ENCODE measurements at regions not wholly inside any gene's neighbourhood (a gene's known extent, or its start where the extent isn't known, plus 50 kb on each side); places are given as distances from the start of the nearest gene placed in this dataset.

- no peak overlapping the region for H3K27ac Mint-ChIP-seq
- no peaks in the 10 kb centered on the region for H3K36me3 Mint-ChIP-seq
- H3K4me1 Mint-ChIP-seq = no peaks in the 10 kb centered on the region
- H3K4me3 Mint-ChIP-seq = no peak overlapping the region
- no peaks in the 10 kb centered on the region for H3K27me3 Mint-ChIP-seq
- ATAC-seq (replicated peaks) (no peak), DNase-seq (no peak)
- peaks cover 8 to 12% of the 10 kb centered on the region in 2 donors for H3K9me3 Mint-ChIP-seq
Measured at GRCh38 chr16:63982741-63983140, 1139.1 kb downstream of the CDH11 start.

GRCh38 chr16:63982110-63982509 lies 1139.8 kb downstream of the CDH11 start:
- ATAC-seq (replicated peaks) = no peak
- Mint-ChIP-seq H3K4me1 (no peaks in the 10 kb centered on the region), H3K4me3 (no peak overlapping the region), H3K9me3 (peaks cover 8 to 12% of the 10 kb centered on the region in 2 donors), H3K36me3 (no peaks in the 10 kb centered on the region), H3K27me3 (no peaks in the 10 kb centered on the region), H3K27ac (no peak overlapping the region)
- no peak for DNase-seq

GRCh38 chr16:63981639-63982038 lies 1140.2 kb downstream of the CDH11 start:
- Mint-ChIP-seq H3K27me3 (no peaks in the 10 kb centered on the region), H3K27ac (no peak overlapping the region), H3K36me3 (no peaks in the 10 kb centered on the region), H3K4me1 (no peaks in the 10 kb centered on the region), H3K9me3 (peaks cover 8 to 12% of the 10 kb centered on the region in 2 donors), H3K4me3 (no peak overlapping the region)
- no peak for DNase-seq
- ATAC-seq (replicated peaks) = no peak

DNA sequence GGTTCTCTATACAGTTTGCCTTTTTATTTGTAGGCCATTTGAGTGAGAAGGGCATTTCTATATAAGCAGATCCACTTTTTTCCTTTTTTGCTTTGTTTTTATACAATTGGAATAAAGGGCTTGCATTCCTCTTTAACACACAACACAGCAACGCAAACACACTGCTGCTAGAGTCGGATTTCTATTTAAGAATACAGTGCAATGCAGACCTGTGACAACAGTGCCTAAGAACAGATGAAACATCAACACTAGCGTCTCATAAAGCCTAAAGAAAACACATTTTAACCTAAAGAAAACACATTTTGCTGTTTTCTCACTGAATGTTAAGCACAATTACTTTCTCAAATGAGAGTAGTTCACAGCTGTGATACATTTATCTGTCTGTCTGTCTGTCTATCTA lies 1141.1 kb downstream of the CDH11 start:
- DNase-seq (no peak), ATAC-seq (replicated peaks) (no peak)
- H3K36me3 Mint-ChIP-seq = no peaks in the 10 kb centered on the region
- no peaks in the 10 kb centered on the region for H3K27me3 Mint-ChIP-seq
- H3K27ac Mint-ChIP-seq = no peak overlapping the region
- peaks cover 6 to 10% of the 10 kb centered on the region in 2 donors for H3K9me3 Mint-ChIP-seq
- H3K4me1 Mint-ChIP-seq = no peaks in the 10 kb centered on the region
- no peak overlapping the region for H3K4me3 Mint-ChIP-seq

GRCh38 chr16:63978240-63978639 lies 1143.6 kb downstream of the CDH11 start:
- H3K4me3 Mint-ChIP-seq = no peak overlapping the region
- DNase-seq (no peak), ATAC-seq (replicated peaks) (no peak)
- no peaks in the 10 kb centered on the region for H3K36me3 Mint-ChIP-seq
- H3K27me3 Mint-ChIP-seq = no peaks in the 10 kb centered on the region
- no peaks in the 10 kb centered on the region for H3K4me1 Mint-ChIP-seq
- H3K27ac Mint-ChIP-seq = no peak overlapping the region
- peaks cover 3 to 8% of the 10 kb centered on the region in 2 donors for H3K9me3 Mint-ChIP-seq

GRCh38 chr16:63976345-63976744 lies 1145.5 kb downstream of the CDH11 start:
- H3K9me3 Mint-ChIP-seq = peaks cover 3 to 6% of the 10 kb centered on the region in 2 donors
- no peaks in the 10 kb centered on the region for H3K27me3 Mint-ChIP-seq
- no peak overlapping the region for H3K4me3 Mint-ChIP-seq
- no peaks in the 10 kb centered on the region for H3K4me1 Mint-ChIP-seq
- H3K27ac Mint-ChIP-seq = no peak overlapping the region
- ATAC-seq (replicated peaks) (no peak), DNase-seq (no peak)
- H3K36me3 Mint-ChIP-seq = no peaks in the 10 kb centered on the region

GRCh38 chr16:63975669-63976068 lies 1146.2 kb downstream of the CDH11 start:
- Mint-ChIP-seq H3K27me3 (no peaks in the 10 kb centered on the region), H3K4me3 (no peak overlapping the region), H3K36me3 (no peaks in the 10 kb centered on the region), H3K9me3 (peaks cover 3 to 6% of the 10 kb centered on the region in 2 donors), H3K4me1 (no peaks in the 10 kb centered on the region), H3K27ac (no peak overlapping the region)
- DNase-seq = no peak
- no peak for ATAC-seq (replicated peaks)

- Mint-ChIP-seq H3K36me3 (no peaks in the 10 kb centered on the region), H3K4me1 (no peaks in the 10 kb centered on the region)
Measured at GRCh38 chr16:63967966-63968365, 1153.9 kb downstream of the CDH11 start.

DNA sequence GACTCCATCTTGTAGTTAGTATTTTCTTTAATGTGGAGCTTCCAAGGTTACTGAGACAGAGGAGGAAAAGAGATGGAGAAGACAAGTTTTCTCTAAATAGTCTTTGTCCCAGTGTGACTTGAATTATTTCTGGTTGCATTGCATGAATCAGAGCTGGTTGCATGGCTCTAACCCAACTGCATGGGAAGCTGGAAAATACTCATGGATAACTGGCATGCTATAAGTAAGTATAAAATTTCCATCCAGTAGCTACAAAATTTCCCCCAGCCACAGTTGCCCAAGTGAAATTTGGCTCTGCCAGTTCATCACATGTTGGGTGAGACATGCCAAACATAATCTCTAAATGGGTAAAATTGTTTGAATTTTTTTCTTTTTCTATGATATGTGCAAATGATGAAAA lies 1161.5 kb downstream of the CDH11 start:
- no peak for ATAC-seq (replicated peaks)
- no peak for DNase-seq
- H3K9me3 Mint-ChIP-seq = peaks cover 5% of the 10 kb centered on the region in 2 donors
- H3K27me3 Mint-ChIP-seq = no peaks in the 10 kb centered on the region
- no peaks in the 10 kb centered on the region for H3K36me3 Mint-ChIP-seq
- no peak overlapping the region for H3K27ac Mint-ChIP-seq
- H3K4me1 Mint-ChIP-seq = no peaks in the 10 kb centered on the region
- no peak overlapping the region for H3K4me3 Mint-ChIP-seq

More at GRCh38 chr16:63967966-63968365, 1153.9 kb downstream of the CDH11 start:
- Mint-ChIP-seq H3K4me3 (no peak overlapping the region), H3K9me3 (peaks cover 4 to 5% of the 10 kb centered on the region in 2 donors), H3K27me3 (no peaks in the 10 kb centered on the region), H3K27ac (no peak overlapping the region)
- ATAC-seq (replicated peaks) (no peak), DNase-seq (no peak)

DNA sequence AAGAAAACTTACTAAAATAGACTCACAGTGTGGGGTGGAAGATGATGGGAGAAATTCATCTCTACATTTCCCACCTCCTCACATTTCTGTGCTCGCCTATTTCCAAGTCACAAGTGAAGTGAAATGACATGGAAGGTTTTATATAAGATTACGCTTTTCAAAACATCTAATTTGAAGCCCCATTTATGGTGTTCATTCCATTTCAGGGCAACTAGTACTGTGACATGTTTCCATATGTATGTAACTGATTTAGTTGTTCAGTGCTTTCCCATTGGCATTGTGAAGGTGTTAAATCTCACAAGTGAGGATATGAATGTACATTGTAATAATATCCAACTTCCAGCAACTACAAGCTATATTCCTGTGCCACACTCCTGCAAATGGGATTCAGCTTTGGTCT lies 1174.8 kb downstream of the CDH11 start:
- Mint-ChIP-seq H3K4me3 (no peak overlapping the region), H3K36me3 (no peaks in the 10 kb centered on the region), H3K27me3 (no peaks in the 10 kb centered on the region), H3K27ac (no peak overlapping the region), H3K9me3 (peaks cover 4 to 5% of the 10 kb centered on the region in 2 donors), H3K4me1 (no peaks in the 10 kb centered on the region)
- ATAC-seq (replicated peaks) (no peak), DNase-seq (no peak)

DNA sequence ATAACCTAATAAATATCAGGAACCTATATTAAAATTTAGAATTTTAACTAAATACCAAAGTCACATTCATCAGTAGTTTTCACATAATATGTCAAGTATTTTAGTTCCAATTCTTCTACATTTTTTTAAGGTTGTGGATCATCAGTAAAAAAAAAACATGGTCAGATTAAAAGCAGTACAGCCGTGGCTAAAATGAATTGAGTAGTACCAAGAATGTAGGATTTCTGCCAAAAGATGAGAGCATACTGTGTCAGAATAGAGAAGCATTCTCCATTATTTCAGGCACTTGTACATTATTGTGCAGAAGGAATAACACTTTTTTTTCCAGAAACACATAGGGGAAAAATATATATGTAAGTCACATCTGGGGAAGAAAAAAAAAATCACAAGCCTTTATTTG lies 1176.1 kb downstream of the CDH11 start:
- Mint-ChIP-seq H3K27me3 (no peaks in the 10 kb centered on the region), H3K36me3 (no peaks in the 10 kb centered on the region), H3K4me3 (no peak overlapping the region), H3K9me3 (peaks cover 4 to 5% of the 10 kb centered on the region in 2 donors), H3K4me1 (no peaks in the 10 kb centered on the region), H3K27ac (no peak overlapping the region)
- ATAC-seq (replicated peaks) (no peak), DNase-seq (no peak)

GRCh38 chr16:63943566-63943965 lies 1178.3 kb downstream of the CDH11 start:
- H3K4me3 Mint-ChIP-seq = no peak overlapping the region
- ATAC-seq (replicated peaks) (no peak), DNase-seq (no peak)
- no peaks in the 10 kb centered on the region for H3K4me1 Mint-ChIP-seq
- H3K9me3 Mint-ChIP-seq = peaks cover under 1 to 2% of the 10 kb centered on the region in 2 donors
- no peaks in the 10 kb centered on the region for H3K27me3 Mint-ChIP-seq
- H3K36me3 Mint-ChIP-seq = no peaks in the 10 kb centered on the region
- H3K27ac Mint-ChIP-seq = no peak overlapping the region

GRCh38 chr16:63938661-63939060 lies 1183.2 kb downstream of the CDH11 start:
- Mint-ChIP-seq H3K27ac (no peak overlapping the region), H3K27me3 (no peaks in the 10 kb centered on the region), H3K36me3 (no peaks in the 10 kb centered on the region), H3K4me3 (no peak overlapping the region), H3K4me1 (no peaks in the 10 kb centered on the region), H3K9me3 (peaks cover 0 to 3% of the 10 kb centered on the region in 2 donors)
- ATAC-seq (replicated peaks) = no peak
- no peak for DNase-seq

GRCh38 chr16:63933841-63934240 lies 1188.0 kb downstream of the CDH11 start:
- Mint-ChIP-seq H3K27me3 (no peaks in the 10 kb centered on the region), H3K27ac (no peak overlapping the region), H3K36me3 (no peaks in the 10 kb centered on the region), H3K9me3 (peaks cover 3 to 4% of the 10 kb centered on the region in 2 donors), H3K4me1 (no peaks in the 10 kb centered on the region), H3K4me3 (no peak overlapping the region)
- DNase-seq (no peak), ATAC-seq (replicated peaks) (no peak)

- no peak for ATAC-seq (replicated peaks)
- Mint-ChIP-seq H3K4me1 (no peaks in the 10 kb centered on the region), H3K9me3 (peaks cover 7% of the 10 kb centered on the region in 2 donors), H3K27ac (no peak overlapping the region), H3K4me3 (no peak overlapping the region), H3K36me3 (no peaks in the 10 kb centered on the region), H3K27me3 (no peaks in the 10 kb centered on the region)
- no peak for DNase-seq
Measured at GRCh38 chr16:63928421-63928820, 1193.4 kb downstream of the CDH11 start.

GRCh38 chr16:63925221-63925620 lies 1196.6 kb downstream of the CDH11 start:
- H3K36me3 Mint-ChIP-seq = no peaks in the 10 kb centered on the region
- H3K27ac Mint-ChIP-seq = no peak overlapping the region
- DNase-seq = no peak
- ATAC-seq (replicated peaks) = no peak
- H3K4me3 Mint-ChIP-seq = no peak overlapping the region
- no peaks in the 10 kb centered on the region for H3K4me1 Mint-ChIP-seq
- H3K27me3 Mint-ChIP-seq = no peaks in the 10 kb centered on the region
- H3K9me3 Mint-ChIP-seq = peaks cover 4% of the 10 kb centered on the region in 2 donors
